Stimulated activated CD4-positive, alpha-beta T cell treated with anti-CD3 and anti-CD28 coated beads, Interleukin-12 subunit alpha, Interleukin-12 subunit beta, amount 100 ng/mL, for 48 hours (primary cell): ENCODE measurements at regions not wholly inside any gene's neighbourhood (a gene's known extent, or its start where the extent isn't known, plus 50 kb on each side); places are given as distances from the start of the nearest gene placed in this dataset.
"Not testable (repeated sequence)": the region's sequence is repeated elsewhere in the genome, so short reads cannot be mapped to it uniquely, and the experiment has no call there.

Experiments used
- DNase-seq, 3 donors: peaks; one replicate each; pipeline ENCODE4 v3.0.0-alpha.2; 2020; ENCODE audit warnings: low read depth in 2 of 3, low spot score in 1 of 3

DNA sequence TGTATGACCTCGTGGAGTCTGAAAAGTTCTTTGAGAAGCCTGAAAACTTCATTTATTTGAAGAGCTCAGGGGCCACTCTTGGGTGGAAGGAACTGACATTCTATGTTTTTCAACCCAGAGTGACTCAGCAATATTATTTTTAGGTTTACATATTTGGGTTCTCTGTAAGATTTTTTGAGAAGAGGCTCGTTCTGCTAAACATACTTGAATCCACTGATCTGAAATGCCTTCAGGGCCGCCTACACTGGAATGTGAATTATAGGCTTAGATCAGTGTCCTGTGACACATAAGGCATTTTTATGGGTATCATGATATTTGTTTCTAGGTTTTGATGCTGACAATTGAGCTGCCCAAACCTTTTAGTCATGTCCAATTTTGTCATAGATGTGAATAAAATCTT is 86.2 kb downstream of the PSAT1 start:
- no peak for DNase-seq

DNA sequence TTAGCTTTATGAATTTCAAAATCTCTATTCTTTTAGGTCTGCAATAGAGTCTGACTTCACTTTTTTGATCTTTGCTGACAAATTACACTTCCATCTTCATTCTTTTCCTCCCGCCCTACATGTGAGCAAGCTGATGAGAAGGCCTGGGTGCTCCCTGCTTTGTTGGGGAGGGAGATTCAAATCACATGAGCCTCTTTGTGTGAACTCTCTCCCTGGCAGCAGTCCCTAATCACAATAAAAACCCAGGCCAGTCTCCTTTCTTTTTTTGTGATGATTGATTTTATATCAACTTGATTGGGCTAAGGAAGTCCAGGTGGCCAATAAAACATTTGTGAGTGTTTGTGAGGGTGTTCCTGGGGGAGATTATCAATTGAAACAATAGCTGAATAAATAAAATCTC is 89.4 kb downstream of the PSAT1 start:
- no peak for DNase-seq

DNA sequence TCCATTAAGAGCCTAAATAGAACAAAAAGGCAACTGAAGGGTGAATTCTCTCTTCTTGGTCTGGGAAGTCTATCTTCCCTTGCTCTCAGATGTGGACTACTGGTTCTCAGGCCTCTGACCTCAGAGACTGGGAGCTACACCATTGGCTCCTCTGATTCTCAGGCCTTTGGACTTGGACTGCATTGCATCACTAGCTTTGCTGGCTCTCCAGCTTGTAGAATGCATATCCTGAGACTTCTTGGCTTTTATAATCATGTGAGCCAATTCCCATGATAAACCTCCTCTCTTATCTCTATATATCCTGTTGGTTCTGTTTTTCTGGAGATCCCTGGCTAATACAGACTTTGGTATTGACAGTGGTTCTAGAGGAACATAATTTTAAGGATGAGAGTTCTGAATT is 89.8 kb downstream of the PSAT1 start:
- DNase-seq, result no peak

DNA sequence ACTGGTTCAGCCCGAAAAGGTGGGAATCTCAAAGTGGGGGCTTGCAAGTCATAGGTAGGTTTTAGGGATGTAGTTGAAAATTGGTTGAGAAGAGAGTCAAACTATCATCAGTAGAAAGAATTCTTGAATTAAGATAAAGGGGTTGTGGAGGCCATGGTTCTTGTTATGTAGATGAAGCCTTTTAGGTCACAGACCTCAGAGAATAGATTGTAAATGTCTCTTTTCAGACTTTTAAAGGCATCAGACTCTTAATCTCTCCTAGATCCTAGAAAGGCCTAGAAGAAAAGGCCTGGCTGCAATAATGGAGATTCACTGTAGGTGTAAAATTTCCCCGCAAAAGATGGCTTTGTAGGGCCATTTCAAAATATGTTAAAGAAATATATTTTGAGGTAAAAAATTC is 96.4 kb downstream of the PSAT1 start:
- no peak for DNase-seq

DNA sequence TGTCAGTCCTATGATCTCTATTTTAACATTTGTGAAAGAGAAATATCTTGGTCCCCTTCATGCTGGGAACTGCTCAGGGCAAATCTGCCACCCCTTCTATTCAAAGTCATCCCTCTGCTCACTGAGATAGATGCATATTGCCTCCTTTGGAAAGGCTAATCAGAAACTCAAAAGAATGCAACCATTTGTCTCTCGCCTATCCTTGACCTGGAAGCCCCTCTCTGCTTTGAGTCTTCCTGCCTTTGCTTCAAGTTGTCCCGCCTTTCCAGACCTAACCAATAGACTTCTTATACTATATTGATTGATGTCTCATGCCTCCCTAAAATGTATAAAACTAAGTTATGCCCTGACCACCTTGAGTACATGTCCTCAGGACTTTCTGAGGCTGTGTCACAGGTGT is 97.0 kb downstream of the PSAT1 start:
- no peak for DNase-seq

DNA sequence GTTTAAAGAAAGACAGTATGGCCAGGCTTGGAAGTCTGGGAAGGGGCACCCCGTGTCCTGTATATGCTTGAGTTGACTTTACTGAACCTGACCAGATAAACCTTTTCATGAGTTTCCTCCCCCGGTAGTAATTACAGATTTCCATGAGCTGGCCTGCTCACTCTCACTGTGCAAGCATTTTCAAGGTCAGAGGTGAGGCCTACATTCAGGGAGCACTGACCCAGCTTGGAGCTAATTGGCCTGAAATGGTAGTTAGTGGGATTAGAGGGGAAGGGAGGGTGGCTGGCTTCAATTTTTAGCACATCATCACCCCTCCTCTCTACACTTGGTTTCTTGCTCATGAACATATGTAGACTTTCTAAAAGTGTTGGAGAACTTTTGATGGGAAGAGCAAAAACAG is 99.2 kb downstream of the PSAT1 start:
- no peak for DNase-seq

DNA sequence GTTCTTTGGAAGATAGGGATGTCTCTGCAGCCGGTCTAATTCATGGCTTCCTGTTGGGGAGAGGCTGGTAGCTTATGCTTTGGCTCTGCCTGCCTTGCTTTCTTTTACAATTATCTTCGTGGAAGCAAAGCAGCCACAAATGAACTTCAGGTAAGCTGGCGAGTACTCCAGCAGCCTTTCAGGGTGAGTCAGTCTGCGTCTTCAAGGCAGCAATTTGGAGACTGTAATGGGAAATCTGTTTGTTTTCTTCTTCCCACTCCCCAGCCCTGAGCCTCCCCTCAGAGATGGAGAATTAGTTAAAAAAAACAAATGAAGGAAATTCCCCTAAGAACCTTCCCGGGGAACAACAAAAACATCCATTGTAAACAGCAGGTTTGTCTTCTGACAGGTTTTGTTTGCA is 100.1 kb downstream of the PSAT1 start:
- DNase-seq, result no peak

DNA sequence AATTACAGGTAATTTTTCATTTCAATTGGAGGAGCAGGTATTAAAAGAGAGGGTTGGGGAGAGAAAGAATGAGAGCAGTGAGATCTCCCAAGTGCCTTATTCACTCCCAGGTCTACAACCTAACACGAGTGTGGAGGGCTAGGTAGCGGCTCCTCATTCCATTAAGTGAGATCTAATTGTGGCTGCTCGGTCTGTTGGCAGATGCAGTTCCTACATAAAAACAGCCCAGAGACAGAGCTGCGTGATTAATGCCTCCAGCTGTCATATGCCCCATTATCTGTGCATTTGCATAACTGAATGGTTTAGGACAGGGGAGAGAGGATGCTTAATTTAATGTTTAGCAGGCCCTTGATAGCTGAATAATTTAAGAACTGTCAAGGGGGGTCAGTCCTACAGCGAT is 100.5 kb downstream of the PSAT1 start:
- no peak for DNase-seq

DNA sequence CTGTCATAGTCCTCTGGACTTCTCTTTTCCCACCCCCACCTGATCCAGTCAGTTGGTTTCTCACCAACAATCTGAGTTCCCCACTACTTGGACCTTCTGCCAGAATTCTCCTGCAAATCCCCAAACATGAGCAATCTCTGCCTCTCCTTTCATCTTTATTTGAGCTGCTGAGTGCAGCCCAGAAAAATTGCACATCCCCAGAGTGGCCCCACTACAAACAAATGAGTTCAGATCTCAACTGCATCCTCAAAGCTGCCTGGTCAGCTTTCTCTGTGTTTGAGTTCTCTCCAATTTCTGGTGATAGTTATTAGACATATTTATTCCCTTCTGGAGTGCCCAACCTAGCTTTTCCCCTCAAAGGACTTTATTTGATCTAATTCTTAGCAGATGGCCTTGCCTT is 102.2 kb downstream of the PSAT1 start:
- no peak for DNase-seq

DNA sequence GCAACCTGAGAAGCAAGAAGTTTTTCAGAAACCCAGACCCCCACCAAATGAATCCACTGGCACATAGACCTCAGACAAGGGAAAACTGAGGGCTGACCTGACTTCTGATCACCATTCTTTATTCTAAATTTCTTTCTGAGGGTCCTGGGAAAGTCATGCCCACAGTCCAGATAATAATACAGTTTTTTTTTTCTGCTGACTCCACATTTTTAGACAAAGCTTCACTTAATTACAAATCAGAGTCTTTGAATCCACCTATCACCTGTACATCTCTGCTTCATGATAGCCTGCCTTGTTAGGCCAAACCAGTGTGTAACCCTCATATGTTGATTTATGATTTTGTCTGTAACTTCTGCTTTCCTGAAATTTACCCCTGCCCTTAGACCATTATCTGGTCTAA is 103.6 kb downstream of the PSAT1 start:
- no peak for DNase-seq

DNA sequence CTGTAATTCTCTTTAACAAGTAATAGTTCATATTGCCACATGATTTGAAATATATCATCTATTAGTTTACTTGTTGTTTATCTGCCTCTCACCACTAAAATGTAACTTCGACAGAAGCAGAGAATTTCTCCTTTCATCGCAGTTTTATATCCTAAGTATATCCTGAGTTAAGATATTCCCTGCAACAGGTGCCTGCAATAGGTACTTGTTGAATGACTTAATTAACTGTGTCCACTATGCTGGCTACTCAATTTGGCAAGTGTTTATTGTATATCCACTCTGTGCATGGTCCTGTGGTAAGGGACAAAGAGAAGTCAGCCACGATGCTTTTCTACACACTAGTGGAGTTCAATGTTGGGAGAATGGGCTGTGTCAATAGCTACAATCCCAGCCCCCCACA is 108.5 kb downstream of the PSAT1 start:
- DNase-seq, result no peak

DNA sequence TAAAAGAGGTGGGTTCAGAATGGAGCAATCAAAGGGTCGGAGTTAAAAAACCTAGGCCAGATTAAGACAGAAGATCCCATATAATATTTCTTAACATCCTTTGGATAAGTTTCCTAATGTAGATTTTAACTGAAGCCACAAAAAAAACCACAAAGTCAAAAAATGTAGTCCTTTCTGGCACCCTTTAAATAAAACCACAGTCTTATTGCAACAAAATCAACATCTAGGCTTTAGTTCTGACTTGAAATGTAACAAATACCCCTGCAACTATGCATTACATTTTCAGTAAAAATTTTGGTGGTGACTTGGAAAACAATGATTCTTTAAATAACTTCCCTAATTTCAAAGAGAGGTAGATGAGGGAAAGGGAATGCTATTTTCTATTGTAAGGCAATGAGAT is 109.2 kb downstream of the PSAT1 start:
- DNase-seq, result no peak

DNA sequence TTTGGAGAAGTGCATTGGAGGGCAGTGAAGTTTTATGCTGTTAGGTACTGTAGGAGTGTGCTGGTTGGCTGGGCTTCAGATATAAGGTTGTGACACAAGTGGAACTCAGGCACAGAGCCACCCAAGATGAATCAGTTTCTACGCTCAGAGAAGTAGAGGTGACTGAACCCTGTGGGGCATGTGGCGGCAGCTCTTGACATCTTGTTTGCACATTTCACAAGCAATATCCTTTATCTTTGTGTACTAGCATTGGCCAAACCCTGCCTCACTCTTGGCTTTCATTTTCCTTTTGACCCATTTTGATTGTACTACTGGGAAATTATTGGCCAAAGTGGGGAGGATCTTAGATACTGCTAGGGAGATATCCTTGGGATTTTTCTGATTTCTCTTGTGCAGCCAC is 110.0 kb downstream of the PSAT1 start:
- DNase-seq, result no peak

DNA sequence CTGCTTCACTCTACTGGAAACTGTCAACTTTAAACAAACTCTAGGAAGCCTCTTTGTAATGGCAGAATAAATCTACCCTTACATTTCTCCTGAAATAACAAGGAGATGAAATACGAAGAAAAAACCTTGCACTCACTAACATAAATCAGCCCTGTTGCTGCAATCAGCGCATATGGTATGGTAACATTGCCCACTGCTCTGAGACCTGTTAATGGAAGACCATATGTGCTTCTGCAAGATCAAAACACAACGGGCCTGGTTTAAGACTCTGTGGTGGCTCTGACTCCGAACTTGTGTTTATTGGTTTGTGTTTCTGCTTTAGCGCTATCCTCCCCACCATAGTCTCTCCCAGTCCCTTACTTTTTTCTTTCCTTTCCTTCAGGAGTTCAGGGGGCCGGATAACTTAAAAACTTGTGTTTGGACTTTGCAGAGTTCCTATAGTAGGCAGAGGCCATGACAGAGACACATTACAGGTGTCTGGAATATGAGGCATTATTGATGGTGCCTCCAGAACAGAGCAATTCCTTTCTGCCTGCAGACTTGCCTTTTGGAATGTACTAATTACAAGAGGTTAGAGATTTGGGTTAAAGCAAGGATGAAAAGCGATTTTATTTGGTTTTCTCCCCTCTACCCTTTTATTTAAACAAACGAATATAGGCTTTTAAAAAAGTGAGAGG is 110.8 kb downstream of the PSAT1 start:
- DNase-seq, result no peak

DNA sequence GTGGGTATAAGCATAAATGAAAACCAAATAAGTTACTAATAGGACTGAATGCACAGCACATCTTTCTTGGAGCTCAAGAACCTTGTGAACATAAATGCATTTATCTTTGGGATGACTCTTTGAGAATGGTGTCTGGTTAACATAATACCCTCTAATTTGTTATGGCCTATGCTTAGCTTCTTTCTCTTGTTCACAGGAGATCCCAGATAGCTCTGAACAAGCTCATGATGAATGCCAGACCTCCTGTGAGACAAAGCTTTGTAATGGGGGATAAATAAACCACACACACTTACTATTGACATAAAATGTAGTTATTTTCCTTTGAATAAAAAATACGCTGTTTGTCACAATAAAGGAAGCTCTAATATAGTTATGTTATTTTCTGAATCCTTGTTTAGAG is 111.5 kb downstream of the PSAT1 start:
- DNase-seq, result no peak

DNA sequence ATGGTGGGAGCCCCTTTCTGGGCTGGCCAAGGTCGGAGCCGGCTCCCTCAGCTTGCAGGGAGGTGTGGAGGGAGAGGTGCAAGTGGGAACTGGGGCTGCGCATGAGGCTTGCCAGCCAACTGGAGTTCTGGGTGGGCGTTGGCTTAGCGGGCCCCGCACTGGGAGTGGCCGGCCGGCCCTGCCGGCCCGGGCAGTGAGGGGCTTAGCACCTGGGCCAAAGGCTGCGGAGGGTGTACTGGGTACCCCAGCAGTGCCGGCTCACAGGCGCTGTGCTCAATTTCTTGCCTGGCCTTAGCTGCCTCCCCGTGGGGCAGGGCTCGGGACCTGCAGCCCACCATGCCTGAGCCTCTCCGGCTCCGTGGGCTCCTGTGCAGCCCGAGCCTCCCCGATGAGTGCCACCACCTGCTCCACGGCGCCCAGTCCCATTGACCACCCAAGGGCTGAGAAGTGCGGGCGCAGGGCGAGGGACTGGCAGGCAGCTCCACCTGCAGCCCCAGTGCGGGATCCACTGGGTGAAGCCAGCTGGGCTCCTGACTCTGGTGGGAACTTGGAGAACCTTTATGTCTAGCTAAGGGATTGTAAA is 113.1 kb downstream of the PSAT1 start:
- DNase-seq, result not testable (repeated sequence)

DNA sequence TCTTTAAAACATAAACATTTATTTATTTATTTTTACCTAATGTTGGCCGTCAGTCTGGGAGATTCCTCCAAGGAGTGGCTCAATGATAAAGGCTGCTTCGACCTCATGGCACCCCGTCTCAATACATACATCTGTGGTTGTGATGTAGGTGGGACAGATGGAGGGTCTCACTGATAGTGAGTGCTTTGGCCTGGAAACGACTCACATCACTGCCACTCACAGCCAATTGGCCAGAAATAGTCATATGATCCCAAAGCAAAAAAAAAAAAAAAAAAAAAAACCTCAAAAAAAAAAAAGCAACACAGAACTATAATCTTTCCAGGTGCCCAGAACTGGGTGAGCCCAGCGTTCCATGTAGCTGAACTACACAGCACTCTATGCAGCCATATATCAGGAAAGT is 125.4 kb downstream of the PSAT1 start:
- no peak for DNase-seq

DNA sequence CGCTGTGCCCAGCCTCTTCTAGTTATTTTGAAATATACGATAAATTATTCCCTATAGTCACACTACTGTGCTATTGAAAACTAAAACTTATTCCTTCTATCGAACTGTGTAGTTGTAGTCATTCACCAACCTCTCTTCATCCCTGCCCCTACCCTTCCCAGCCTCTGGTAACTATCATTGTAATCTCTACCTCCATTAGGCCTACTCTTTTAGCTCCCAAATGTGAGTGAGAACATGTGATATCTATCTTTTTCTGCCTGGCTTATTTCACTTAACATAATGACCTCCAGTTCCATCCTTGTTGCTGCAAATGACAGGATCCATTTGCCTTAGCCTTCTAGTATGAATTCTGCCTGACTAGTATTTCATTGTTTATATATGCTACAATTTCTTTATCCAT is 127.4 kb downstream of the PSAT1 start:
- no peak for DNase-seq

DNA sequence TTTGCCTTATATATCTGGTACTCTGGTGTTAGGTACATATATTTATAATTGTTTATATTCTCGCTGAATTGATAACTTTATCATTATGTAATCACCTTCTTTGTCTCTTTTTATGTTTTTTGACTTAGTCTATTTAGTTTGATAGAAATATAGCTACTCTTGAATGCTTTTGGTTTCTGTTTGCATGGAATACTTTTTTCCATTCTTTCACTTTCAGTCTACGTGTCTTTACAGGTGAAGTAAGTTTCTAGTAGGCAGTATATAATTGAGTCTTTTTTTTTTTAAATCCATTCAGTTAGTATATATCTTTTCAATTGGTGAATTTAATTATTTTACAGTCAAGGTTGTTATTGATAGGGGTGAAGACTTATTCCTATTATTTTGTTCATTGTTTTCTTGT is 131.7 kb downstream of the PSAT1 start:
- DNase-seq, result no peak

DNA sequence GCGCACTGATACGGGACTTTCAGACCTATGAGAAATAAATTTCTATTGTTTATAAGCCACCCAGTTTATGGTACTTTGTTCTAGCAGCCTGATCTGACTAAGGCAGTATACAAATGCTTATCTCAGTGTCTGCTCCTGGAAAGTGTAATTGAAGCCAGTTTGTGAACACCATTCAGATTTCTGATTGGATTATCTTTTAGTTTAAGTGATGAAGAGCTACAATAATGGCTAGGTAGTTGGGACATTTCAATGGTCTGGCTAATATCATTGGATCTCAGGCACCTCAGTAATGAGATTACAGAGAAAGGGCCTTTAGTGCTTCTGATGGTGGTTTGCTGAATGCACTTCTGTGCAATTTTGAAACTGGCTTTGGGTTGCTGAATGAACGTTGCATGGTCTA is 133.5 kb downstream of the PSAT1 start:
- DNase-seq, result no peak

DNA sequence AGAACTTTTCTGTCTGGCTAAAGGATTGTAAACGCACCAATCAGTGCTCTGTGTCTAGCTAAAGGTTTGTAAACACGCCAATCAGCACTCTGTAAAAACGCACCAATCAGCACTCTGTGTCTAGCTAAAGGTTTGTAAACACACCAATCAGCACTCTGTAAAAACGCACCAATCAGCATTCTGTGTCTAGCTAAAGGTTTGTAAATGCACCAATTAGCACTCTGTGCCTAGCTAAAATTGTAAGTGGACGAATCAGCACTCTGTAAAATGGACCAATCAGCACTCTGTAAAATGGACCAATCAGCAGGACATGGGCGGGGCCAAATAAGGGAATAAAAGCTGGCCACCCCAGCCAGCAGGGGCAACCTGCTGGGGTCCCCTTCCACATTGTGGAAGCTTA is 134.1 kb downstream of the PSAT1 start:
- DNase-seq, result not testable (repeated sequence)

DNA sequence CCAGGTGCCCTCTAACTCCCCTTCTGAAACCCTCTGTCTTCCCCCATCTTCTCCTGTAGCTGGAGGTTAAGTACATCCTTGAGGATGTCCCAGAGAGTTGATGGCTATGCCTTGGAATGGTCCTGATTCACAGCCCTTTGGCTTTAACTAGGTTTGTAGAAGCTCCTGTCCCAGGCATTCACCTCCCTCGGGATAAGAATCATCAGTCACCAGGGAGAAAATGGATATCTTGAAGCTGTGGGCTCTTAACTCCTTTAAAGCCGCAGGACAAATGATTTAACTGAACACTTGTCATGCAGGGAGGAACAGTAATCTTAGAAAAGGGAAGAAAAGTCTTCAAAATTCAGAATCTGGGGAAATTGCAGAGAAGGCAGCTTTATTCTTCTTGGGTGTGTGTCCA is 139.9 kb downstream of the PSAT1 start:
- DNase-seq, result no peak

DNA sequence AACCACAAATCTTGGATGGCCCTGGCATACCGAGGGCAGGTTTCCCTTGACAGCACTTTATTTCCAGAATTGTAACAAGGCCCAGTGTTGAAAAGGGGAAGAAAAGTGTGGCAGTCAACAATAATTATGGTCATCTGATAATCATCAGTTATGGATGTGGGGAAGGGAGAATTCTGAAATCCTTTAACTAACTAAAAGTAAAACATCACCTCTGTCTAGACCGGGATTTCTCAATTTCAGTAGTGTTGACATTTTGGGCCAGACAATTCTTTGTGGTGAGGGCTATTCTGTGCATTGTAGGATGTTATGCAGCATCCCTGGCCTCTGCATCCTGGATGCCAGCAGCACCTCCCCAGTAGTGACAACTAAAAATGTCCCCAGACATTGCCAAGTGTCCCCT is 140.4 kb downstream of the PSAT1 start:
- DNase-seq, result no peak
